ENCODE measurements at regions not wholly inside any gene's neighbourhood (a gene's known extent, or its start where the extent isn't known, plus 50 kb on each side); places are given as distances from the start of the nearest gene placed in this dataset.
"Not testable (repeated sequence)": the region's sequence is repeated elsewhere in the genome, so short reads cannot be mapped to it uniquely, and the experiment has no call there.

GRCh38 chr21:18970941-18971340, 567.4 kb upstream of the TMPRSS15 start:
- no peak for DNase-seq

GRCh38 chr21:18985584-18985983, 582.0 kb upstream of the TMPRSS15 start:
- no peak for DNase-seq

- no peak for DNase-seq
Observed at GRCh38 chr21:18986197-18986596, 582.6 kb upstream of the TMPRSS15 start.

- DNase-seq = no peak
Observed at GRCh38 chr21:18987520-18988026, 584.0 kb upstream of the TMPRSS15 start.

GRCh38 chr21:18989953-18990495, 586.4 kb upstream of the TMPRSS15 start:
- no peak for DNase-seq

- DNase-seq = no peak
Observed at GRCh38 chr21:18991846-18992245, 588.3 kb upstream of the TMPRSS15 start.

- DNase-seq = no peak
Observed at GRCh38 chr21:19010251-19010650, 606.7 kb upstream of the TMPRSS15 start.

- DNase-seq = no peak
Observed at GRCh38 chr21:19010996-19011395, 607.4 kb upstream of the TMPRSS15 start.

- no peak for DNase-seq
Observed at GRCh38 chr21:19011451-19011850, 607.9 kb upstream of the TMPRSS15 start.

GRCh38 chr21:19013916-19014315, 610.3 kb upstream of the TMPRSS15 start:
- no peak for DNase-seq

- no peak for DNase-seq
Observed at GRCh38 chr21:19018529-19018928, 614.9 kb upstream of the TMPRSS15 start.

GRCh38 chr21:19022978-19023377, 619.4 kb upstream of the TMPRSS15 start:
- DNase-seq = no peak

- DNase-seq = no peak
Observed at GRCh38 chr21:19026911-19027310, 623.3 kb upstream of the TMPRSS15 start.

GRCh38 chr21:19029816-19030215, 626.2 kb upstream of the TMPRSS15 start:
- DNase-seq = no peak

- DNase-seq = no peak
Observed at GRCh38 chr21:19031953-19032352, 628.4 kb upstream of the TMPRSS15 start.

GRCh38 chr21:19034041-19034440, 630.5 kb upstream of the TMPRSS15 start:
- DNase-seq = no peak

GRCh38 chr21:19034560-19034959, 631.0 kb upstream of the TMPRSS15 start:
- DNase-seq = no peak

GRCh38 chr21:19045876-19046275, 642.3 kb upstream of the TMPRSS15 start:
- no peak for DNase-seq

- DNase-seq = no peak
Observed at GRCh38 chr21:19048098-19048672, 644.6 kb upstream of the TMPRSS15 start.

GRCh38 chr21:19049567-19049966, 646.0 kb upstream of the TMPRSS15 start:
- DNase-seq = no peak

- no peak for DNase-seq
Observed at GRCh38 chr21:19065164-19065563, 661.6 kb upstream of the TMPRSS15 start.

GRCh38 chr21:19076031-19076430, 672.4 kb upstream of the TMPRSS15 start:
- no peak for DNase-seq

GRCh38 chr21:19109694-19110093, 706.1 kb upstream of the TMPRSS15 start:
- no peak for DNase-seq

- DNase-seq = not testable (repeated sequence)
Observed at GRCh38 chr21:19119259-19119658, 715.7 kb upstream of the TMPRSS15 start.

- no peak for DNase-seq
Observed at GRCh38 chr21:19120591-19120990, 717.0 kb upstream of the TMPRSS15 start.
